ENCODE measurements at regions not wholly inside any gene's neighbourhood (a gene's known extent, or its start where the extent isn't known, plus 50 kb on each side); places are given as distances from the start of the nearest gene placed in this dataset.

DNA sequence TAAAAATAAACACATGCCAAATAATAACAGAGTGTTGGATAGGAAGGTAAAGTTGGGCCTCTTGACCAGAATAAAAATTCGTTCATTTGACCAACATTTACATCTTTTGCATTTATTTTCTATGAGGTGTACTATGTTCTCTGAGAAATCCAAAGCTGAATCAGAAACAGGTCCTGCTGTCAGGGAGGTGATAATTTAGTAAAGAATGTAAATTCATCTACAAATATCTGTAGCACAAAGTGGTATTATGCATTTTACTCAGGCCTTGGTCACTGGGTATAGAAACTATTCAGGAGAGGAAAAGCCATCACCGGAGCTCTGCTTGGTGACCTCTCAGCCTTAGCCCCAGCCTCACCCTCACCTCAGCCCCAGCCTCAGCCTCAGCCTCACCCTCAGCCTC lies 208.9 kb downstream of the SPP2 start:
- H3K4me3 ChIP-seq (replicated peaks in 1 of 2; ENCODE audit: low read depth in 2 of 2, low read length in 2 of 2) = no peak overlapping the region
- DNase-seq (ENCODE audit: low read depth in 2 of 2) = no peak
- TF ChIP-seq, protein P1, sequence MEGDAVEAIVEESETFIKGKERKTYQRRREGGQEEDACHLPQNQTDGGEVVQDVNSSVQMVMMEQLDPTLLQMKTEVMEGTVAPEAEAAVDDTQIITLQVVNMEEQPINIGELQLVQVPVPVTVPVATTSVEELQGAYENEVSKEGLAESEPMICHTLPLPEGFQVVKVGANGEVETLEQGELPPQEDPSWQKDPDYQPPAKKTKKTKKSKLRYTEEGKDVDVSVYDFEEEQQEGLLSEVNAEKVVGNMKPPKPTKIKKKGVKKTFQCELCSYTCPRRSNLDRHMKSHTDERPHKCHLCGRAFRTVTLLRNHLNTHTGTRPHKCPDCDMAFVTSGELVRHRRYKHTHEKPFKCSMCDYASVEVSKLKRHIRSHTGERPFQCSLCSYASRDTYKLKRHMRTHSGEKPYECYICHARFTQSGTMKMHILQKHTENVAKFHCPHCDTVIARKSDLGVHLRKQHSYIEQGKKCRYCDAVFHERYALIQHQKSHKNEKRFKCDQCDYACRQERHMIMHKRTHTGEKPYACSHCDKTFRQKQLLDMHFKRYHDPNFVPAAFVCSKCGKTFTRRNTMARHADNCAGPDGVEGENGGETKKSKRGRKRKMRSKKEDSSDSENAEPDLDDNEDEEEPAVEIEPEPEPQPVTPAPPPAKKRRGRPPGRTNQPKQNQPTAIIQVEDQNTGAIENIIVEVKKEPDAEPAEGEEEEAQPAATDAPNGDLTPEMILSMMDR (IDR thresholded peaks at IDR 0.05; ENCODE audit: low read depth, low read length) = no peak

DNA sequence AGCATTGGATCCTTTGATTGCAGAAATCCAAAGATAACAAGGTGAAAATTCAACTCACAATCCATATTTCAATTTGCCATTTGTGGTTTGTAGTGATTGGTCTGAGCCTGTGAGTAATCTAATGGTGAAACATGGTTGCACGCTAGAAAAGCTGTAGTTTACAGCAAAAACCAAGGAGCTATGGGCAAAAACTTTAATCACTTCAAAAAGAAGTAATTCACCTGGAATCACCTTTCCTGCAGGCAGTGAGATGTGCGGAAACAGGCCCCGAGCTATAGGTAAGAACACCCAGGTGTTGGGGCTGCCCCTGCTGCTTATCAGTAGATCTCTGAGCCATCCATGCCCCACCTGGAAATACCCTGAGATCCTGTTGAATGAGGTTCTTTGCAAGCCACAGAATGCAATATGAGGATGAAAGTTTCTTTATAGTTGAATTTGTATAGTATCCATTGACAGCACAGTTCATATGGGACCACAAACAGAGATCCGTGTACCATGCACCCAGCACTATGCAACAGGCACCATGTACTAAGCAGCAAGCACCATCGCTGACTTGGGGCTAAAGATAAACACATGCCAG lies 208.2 kb downstream of the SPP2 start:
- H3K4me3 ChIP-seq (replicated peaks in 1 of 2; ENCODE audit: low read depth in 2 of 2, low read length in 2 of 2) = no peak overlapping the region
- DNase-seq (ENCODE audit: low read depth in 2 of 2) = peak in 1 of 2 donors; percentile 87
- TF ChIP-seq, protein P1 (IDR thresholded peaks at IDR 0.05; ENCODE audit: low read depth, low read length) = no peak

DNA sequence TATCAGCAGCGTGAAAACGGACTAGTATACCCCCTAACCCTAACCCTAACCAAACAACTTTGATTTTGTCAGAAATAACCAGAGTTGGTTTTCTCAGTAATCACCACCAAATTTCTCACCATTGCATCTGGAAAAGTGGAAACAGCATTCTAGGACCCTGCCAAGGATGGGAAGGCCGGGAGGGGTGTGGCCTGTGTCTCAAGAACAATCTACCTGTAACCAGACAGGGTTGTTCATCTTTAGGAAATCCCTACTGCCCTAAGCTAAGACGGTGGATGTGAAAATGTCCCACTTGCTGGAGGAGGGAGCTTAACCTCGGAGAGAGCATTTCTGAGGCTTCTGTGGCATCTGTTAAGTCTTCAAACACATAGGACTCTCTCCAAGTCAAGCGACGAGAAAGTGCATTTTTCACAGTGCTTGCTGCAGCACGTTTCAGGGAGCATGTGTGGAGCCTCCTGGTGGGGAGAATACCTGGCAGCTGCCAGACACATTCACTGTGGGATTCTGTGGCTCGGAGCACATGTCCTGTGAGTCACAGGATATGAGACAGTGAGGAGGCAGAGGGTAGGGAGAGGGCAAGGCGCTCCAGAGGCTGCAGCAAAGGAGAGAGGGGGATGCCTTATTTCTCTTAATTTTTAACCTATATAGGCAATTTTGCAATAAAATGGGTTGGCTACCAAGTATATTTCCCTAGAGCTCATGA lies 207.5 kb downstream of the SPP2 start:
- no peak overlapping the region for H3K4me3 ChIP-seq (replicated peaks in 1 of 2; ENCODE audit: low read depth in 2 of 2, low read length in 2 of 2)
- peak; percentile 95 to 98 for DNase-seq (ENCODE audit: low read depth in 2 of 2)
- TF ChIP-seq, protein P1 (IDR thresholded peaks at IDR 0.05; ENCODE audit: low read depth, low read length) = peak; percentile 78

DNA sequence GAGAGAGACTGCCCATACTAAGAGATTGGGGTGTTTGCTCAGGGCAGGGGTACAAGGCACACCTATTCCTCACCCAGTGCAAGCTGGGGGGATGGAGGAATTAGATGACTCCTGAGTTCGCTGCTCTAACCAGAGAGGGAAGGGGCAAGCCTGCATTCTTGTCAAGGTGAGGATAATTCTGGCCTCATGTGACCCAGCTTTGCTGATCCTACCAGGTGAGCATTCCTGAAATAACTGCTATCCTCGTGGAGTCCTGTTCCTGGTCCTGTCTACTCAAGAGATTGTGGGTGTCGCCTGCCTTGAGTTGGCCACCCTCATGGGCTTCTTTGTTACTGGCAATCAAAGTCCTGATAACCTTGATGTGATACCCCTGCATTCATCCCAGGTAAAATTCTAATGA lies 206.0 kb downstream of the SPP2 start:
- TF ChIP-seq, protein P1 (IDR thresholded peaks at IDR 0.05; ENCODE audit: low read depth, low read length) = no peak
- DNase-seq (ENCODE audit: low read depth in 2 of 2) = no peak

DNA sequence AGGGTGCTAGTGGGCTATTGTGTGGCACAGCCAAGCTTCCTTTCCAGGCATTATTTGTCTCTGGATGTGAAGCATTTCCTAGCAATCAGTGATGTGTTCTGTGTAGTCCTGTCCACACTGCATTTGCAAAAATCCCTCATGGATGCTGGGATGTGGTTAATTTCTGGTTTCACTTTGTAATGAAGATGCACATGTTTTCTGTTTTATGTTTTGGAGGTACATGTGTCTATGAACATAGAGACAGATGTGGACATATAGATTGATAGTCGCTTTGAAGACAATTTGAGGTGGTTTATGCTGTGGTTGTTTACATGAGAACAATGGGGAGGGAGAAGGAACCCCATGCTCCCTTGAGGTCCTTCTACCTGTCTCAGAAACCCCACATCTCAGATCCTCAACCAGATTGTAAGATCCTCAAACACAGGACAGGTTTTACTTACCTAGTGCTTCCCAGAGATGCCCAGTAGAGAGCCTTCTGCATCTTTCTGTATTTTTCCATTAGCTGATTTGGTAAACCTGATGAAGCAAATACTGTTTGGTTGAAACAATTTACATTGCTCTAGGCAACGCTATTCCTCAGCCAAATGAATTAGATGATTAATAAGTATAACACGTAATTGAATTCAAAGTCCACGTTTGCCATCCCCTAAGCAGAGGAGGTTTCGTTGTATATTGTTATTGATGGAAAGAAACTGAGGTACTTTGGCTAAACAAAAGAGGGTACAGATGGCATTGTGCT lies 204.4 kb downstream of the SPP2 start:
- TF ChIP-seq, protein P1 (IDR thresholded peaks at IDR 0.05; ENCODE audit: low read depth, low read length) = no peak
- H3K4me3 ChIP-seq (replicated peaks in 1 of 2; ENCODE audit: low read depth in 2 of 2, low read length in 2 of 2) = no peak overlapping the region
- no peak for DNase-seq (ENCODE audit: low read depth in 2 of 2)

More for the DNA sequence above, 206.0 kb downstream of the SPP2 start:
- H3K4me3 ChIP-seq (replicated peaks in 1 of 2; ENCODE audit: low read depth in 2 of 2, low read length in 2 of 2) = no peak overlapping the region

DNA sequence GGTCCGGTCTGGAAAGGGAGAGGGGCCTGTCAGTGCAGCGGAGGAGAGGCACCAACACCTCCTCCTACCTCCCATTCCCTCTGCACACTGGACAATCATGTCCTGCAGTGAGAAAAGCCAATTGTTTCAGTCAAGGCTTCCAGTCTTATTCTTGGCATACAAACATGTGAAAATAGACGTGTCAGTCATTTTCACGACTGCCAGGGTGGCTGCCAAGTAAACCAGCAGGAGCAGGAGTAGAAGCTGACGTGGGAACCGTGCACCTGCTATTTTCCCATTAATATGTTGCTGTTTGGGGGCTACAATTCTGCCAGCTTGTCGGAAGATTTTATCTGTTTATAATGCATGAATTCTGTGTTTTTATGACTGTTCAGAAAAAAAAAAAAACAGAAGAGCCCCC lies 202.3 kb downstream of the SPP2 start:
- DNase-seq (ENCODE audit: low read depth in 2 of 2) = no peak
- no peak overlapping the region for H3K4me3 ChIP-seq (replicated peaks in 1 of 2; ENCODE audit: low read depth in 2 of 2, low read length in 2 of 2)
- TF ChIP-seq, protein P1 (IDR thresholded peaks at IDR 0.05; ENCODE audit: low read depth, low read length) = no peak
